Small intestine (tissue), 7 donors: ENCODE measurements at regions not wholly inside any gene's neighbourhood (a gene's known extent, or its start where the extent isn't known, plus 50 kb on each side); places are given as distances from the start of the nearest gene placed in this dataset.

Experiments
- DNase-seq, 2 donors: peaks; one replicate each; pipeline versions ENCODE4 v3.0.0 to v3.0.0-alpha.2; 2013
- FAIRE-seq: peaks from 2 replicates; lab custom pipeline; 2012; peaks lifted over from hg19 to GRCh38; lab: Jason Lieb, UNC
- H3K27ac ChIP-seq, 3 donors: one replicate each; pipeline ENCODE4 v1.5.1; 2013; ENCODE audit warnings: low read length in 2 of 3, mild to moderate bottlenecking in 2 of 3, control low read depth in 1 of 3, inconsistent platforms in 1 of 3, low read depth in 1 of 3, moderate library complexity in 1 of 3
- H3K27me3 ChIP-seq, 3 donors: one replicate each; pipeline ENCODE4 v1.6.1; 2013; ENCODE audit warnings: low read length in 3 of 3, inconsistent platforms in 1 of 3; ENCODE audit not compliant: control insufficient read depth in 3 of 3, insufficient read depth in 3 of 3
- H3K36me3 ChIP-seq, 3 donors: one replicate each; pipeline ENCODE4 v1.6.1; 2013; ENCODE audit warnings: low read length in 3 of 3, inconsistent platforms in 1 of 3, low read depth in 1 of 3, mild to moderate bottlenecking in 1 of 3, moderate library complexity in 1 of 3; ENCODE audit not compliant: control insufficient read depth in 3 of 3, insufficient read depth in 2 of 3
- H3K4me1 ChIP-seq, 3 donors: one replicate each; pipeline ENCODE4 v1.6.1; 2013; ENCODE audit warnings: low read length in 2 of 3, inconsistent platforms in 1 of 3, low read depth in 1 of 3, mild to moderate bottlenecking in 1 of 3, moderate library complexity in 1 of 3; ENCODE audit not compliant: control insufficient read depth in 3 of 3, insufficient read depth in 2 of 3
- H3K4me3 ChIP-seq, 3 donors: one replicate each; pipeline ENCODE4 v1.5.1; 2013; ENCODE audit warnings: low read length in 3 of 3, control low read depth in 1 of 3, inconsistent platforms in 1 of 3, low read depth in 1 of 3, mild to moderate bottlenecking in 1 of 3, moderate library complexity in 1 of 3
- H3K9me3 ChIP-seq, 2 donors: one replicate each; pipeline ENCODE4 v1.6.1; 2013; ENCODE audit warnings: low read depth in 1 of 2, low read length in 1 of 2; ENCODE audit not compliant: control insufficient read depth in 2 of 2, insufficient read depth in 1 of 2
- WGBS, 3 donors: extraction: QIAGEN DNeasy Blood & Tissue Kit; methylation state at CpG; one replicate each; pipeline ENCODE4 v1.1.7; 2013; 5-methylcytosine and 5-hydroxymethylcytosine counted together
- donor health status: healthy with polysubstance abuse.
- donor health status: control.
- donor health status: control.
- donor health status: Bipolar disorder and iron deficiency.
- donor health status: healthy.

GRCh38 chr6:22098601-22099031 is 198.2 kb downstream of the PRL start:
- no peaks in the 10 kb centered on the region for H3K27me3 ChIP-seq
- H3K4me3 ChIP-seq, result no peak overlapping the region
- H3K9me3 ChIP-seq, result no peaks in the 10 kb centered on the region
- FAIRE-seq (no peak), DNase-seq (no peak)
- H3K27ac ChIP-seq, result no peak overlapping the region
- H3K36me3 ChIP-seq, result no peaks in the 10 kb centered on the region
- H3K4me1 ChIP-seq, result no peaks in the 10 kb centered on the region

- WGBS, 3 donors, result 54 to 63% (median 60%) methylated on average over 7 of the region's 7 CpGs
- Histone ChIP-seq H3K4me1 (no peaks in the 10 kb centered on the region), H3K27ac (no peak overlapping the region), H3K9me3 (no peaks in the 10 kb centered on the region), H3K36me3 (no peaks in the 10 kb centered on the region), H3K27me3 (no peaks in the 10 kb centered on the region), H3K4me3 (no peak overlapping the region)
- DNase-seq (no peak), FAIRE-seq (no peak)
These were observed 197.6 kb downstream of the PRL start for GRCh38 chr6:22099231-22099630.

- Histone ChIP-seq H3K27ac (no peak overlapping the region), H3K4me3 (no peak overlapping the region), H3K27me3 (no peaks in the 10 kb centered on the region), H3K9me3 (no peaks in the 10 kb centered on the region), H3K4me1 (no peaks in the 10 kb centered on the region), H3K36me3 (no peaks in the 10 kb centered on the region)
- DNase-seq (no peak), FAIRE-seq (no peak)
- 69 to 75% (median 69%) methylated on average over 5 of the region's 5 CpGs for WGBS, 3 donors
These were observed 196.9 kb downstream of the PRL start for GRCh38 chr6:22099923-22100322.

GRCh38 chr6:22101163-22101562 is 195.7 kb downstream of the PRL start:
- DNase-seq, result no peak
- FAIRE-seq, result no peak
- Histone ChIP-seq H3K27me3 (no peaks in the 10 kb centered on the region), H3K27ac (no peak overlapping the region), H3K4me1 (no peaks in the 10 kb centered on the region), H3K36me3 (no peaks in the 10 kb centered on the region), H3K4me3 (no peak overlapping the region), H3K9me3 (no peaks in the 10 kb centered on the region)
- 88 to 95% (median 88%) methylated on average over 3 of the region's 3 CpGs for WGBS, 3 donors

- DNase-seq, result no peak
- Histone ChIP-seq H3K27ac (no peak overlapping the region), H3K4me3 (no peak overlapping the region), H3K9me3 (no peaks in the 10 kb centered on the region), H3K36me3 (no peaks in the 10 kb centered on the region), H3K4me1 (no peaks in the 10 kb centered on the region), H3K27me3 (no peaks in the 10 kb centered on the region)
- WGBS, 3 donors, result 80 to 88% (median 83%) methylated on average over 3 of the region's 3 CpGs
- no peak for FAIRE-seq
These were observed 194.2 kb downstream of the PRL start for GRCh38 chr6:22102671-22103070.

GRCh38 chr6:22106451-22106850 is 190.4 kb downstream of the PRL start:
- WGBS, 3 donors, result 91 to 93% (median 93%) methylated on average over 5 of the region's 5 CpGs
- Histone ChIP-seq H3K27me3 (no peaks in the 10 kb centered on the region), H3K4me1 (no peaks in the 10 kb centered on the region), H3K36me3 (no peaks in the 10 kb centered on the region), H3K4me3 (no peak overlapping the region), H3K27ac (no peak overlapping the region), H3K9me3 (no peaks in the 10 kb centered on the region)
- FAIRE-seq (no peak), DNase-seq (no peak)

GRCh38 chr6:22106961-22107360 is 189.9 kb downstream of the PRL start:
- WGBS, 3 donors, result 57 to 71% (median 63%) methylated on average over 3 of the region's 3 CpGs
- Histone ChIP-seq H3K36me3 (no peaks in the 10 kb centered on the region), H3K9me3 (no peaks in the 10 kb centered on the region), H3K27me3 (no peaks in the 10 kb centered on the region), H3K4me3 (no peak overlapping the region), H3K4me1 (no peaks in the 10 kb centered on the region), H3K27ac (no peak overlapping the region)
- DNase-seq (no peak), FAIRE-seq (no peak)

- Histone ChIP-seq H3K4me3 (no peak overlapping the region), H3K36me3 (no peaks in the 10 kb centered on the region), H3K4me1 (no peaks in the 10 kb centered on the region), H3K27me3 (no peaks in the 10 kb centered on the region), H3K9me3 (no peaks in the 10 kb centered on the region), H3K27ac (no peak overlapping the region)
- WGBS, 3 donors, result 73 to 75% (median 75%) methylated on average over 7 of the region's 7 CpGs
- FAIRE-seq (no peak), DNase-seq (no peak)
These were observed 188.6 kb downstream of the PRL start for GRCh38 chr6:22108199-22108598.

- no peaks in the 10 kb centered on the region for H3K36me3 ChIP-seq
- WGBS, 3 donors, result 66 to 76% (median 74%) methylated on average over 6 of the region's 6 CpGs
- no peaks in the 10 kb centered on the region for H3K27me3 ChIP-seq
- no peaks in the 10 kb centered on the region for H3K4me1 ChIP-seq
- DNase-seq, result no peak
- no peak overlapping the region for H3K27ac ChIP-seq
- H3K9me3 ChIP-seq, result no peaks in the 10 kb centered on the region
- no peak for FAIRE-seq
- no peak overlapping the region for H3K4me3 ChIP-seq
These were observed 186.8 kb downstream of the PRL start for GRCh38 chr6:22110061-22110460.
